A673 (cell line): ENCODE measurements at regions not wholly inside any gene's neighbourhood (a gene's known extent, or its start where the extent isn't known, plus 50 kb on each side); places are given as distances from the start of the nearest gene placed in this dataset.

Source experiments
- BruUV-seq: library from RNA; stranded (reverse); fragments of 400-500 nt; replicated peaks from 2 replicates; lab custom pipeline; 2021; lab: Mats Ljungman, UMichigan
- CTCF ChIA-PET: fragments of 300-600 bp; sonication (Branson Sonifier 250); formaldehyde crosslinking; loops from one replicate; lab custom pipeline; 2022; ENCODE audit warnings: antibody characterized with exemption; lab: Charles Lee
- POLR2A ChIA-PET: fragments of 300-600 bp; sonication (Branson Sonifier 250); formaldehyde crosslinking; loops from one replicate; lab custom pipeline; 2022; ENCODE audit warnings: antibody characterized with exemption; ENCODE audit not compliant: low non-redundant PET; lab: Charles Lee
- DNase-seq: peaks from one replicate; pipeline ENCODE4 v3.0.0-alpha.2; 2015; ENCODE audit warnings: low spot score
- H3K27ac ChIP-seq: fragments of 200-600 bp; sonication (generic); 2 replicates; pipeline ENCODE4 v1.5.1; 2016; ENCODE audit warnings: mixed run types, low read depth, mild to moderate bottlenecking, mixed read lengths, antibody characterized with exemption, low read length; ENCODE audit not compliant: poor library complexity, severe bottlenecking
- H3K27me3 ChIP-seq: fragments of 200-600 bp; sonication (generic); replicated peaks from 2 replicates; pipeline ENCODE4 v1.6.1; 2017; ENCODE audit warnings: mixed run types, low read depth, mild to moderate bottlenecking, mixed read lengths, antibody characterized with exemption, low read length; ENCODE audit not compliant: insufficient read depth, poor library complexity
- H3K36me3 ChIP-seq: fragments of 200-600 bp; sonication (generic); 2 replicates; pipeline ENCODE4 v1.6.1; 2016; ENCODE audit warnings: mixed run types, mild to moderate bottlenecking, mixed read lengths, antibody characterized with exemption, low read length; ENCODE audit not compliant: insufficient read depth, poor library complexity, severe bottlenecking
- H3K4me1 ChIP-seq: fragments of 200-600 bp; sonication (generic); 2 replicates; pipeline ENCODE4 v1.6.1; 2017; ENCODE audit warnings: mixed run types, mild to moderate bottlenecking, mixed read lengths, antibody characterized with exemption, low read length; ENCODE audit not compliant: insufficient read depth, poor library complexity, severe bottlenecking
- H3K4me3 ChIP-seq: fragments of 200-600 bp; sonication (generic); 2 replicates; pipeline ENCODE4 v1.5.1; 2016; ENCODE audit warnings: low read depth, mixed run types, mild to moderate bottlenecking, mixed read lengths, low read length; ENCODE audit not compliant: poor library complexity, severe bottlenecking
- H3K9me3 ChIP-seq: fragments of 200-600 bp; sonication (generic); 2 replicates; pipeline ENCODE4 v1.6.1; 2016; ENCODE audit warnings: mixed run types, low read depth, mild to moderate bottlenecking, mixed read lengths, antibody characterized with exemption, low read length; ENCODE audit not compliant: poor library complexity, severe bottlenecking
- EZH2 ChIP-seq: fragments of 200-600 bp; sonication (generic); IDR thresholded peaks from 2 replicates; pipeline ENCODE4 v1.6.1; 2017; ENCODE audit warnings: borderline replicate concordance, low read depth, mild to moderate bottlenecking, mixed read lengths, antibody characterized with exemption, low read length; ENCODE audit not compliant: poor library complexity, severe bottlenecking
- intact Hi-C: fragments of 100-400 bp; cut with micrococcal nuclease; formaldehyde crosslinking; loops from one replicate; pipeline ENCODE4 v1.10.0; 2022; ENCODE audit not compliant: unreplicated experiment
- TF ChIP-seq, protein P1 (sequence below): fragments of 300-800, 200-600 bp; sonication (generic); conservative IDR thresholded peaks from 2 replicates; pipeline ENCODE4 v1.5.1; 2017; ENCODE audit warnings: low read depth, mild to moderate bottlenecking, antibody characterized with exemption, low read length, moderate library complexity, mixed read lengths

DNA sequence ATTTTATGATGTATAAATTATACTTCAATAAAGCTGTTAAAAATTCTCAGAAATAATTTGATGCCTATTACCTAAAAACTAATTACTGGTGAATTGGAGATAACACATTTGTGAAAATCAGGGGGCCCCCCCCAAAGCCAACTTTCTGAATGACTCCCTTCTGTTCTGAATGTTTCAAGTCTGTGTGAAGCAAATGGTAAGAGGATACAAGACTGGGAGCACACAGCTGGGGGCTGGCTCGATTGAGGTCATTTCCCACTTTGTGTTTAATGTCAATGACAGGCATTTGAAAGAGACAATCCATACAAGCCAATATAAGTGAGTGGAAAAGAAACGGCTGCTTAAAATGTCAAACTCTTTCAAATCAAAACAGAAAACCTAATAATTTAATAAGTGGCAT is 155.8 kb downstream of the SH2D1A start:
- no TSS peak for BruUV-seq
- intact Hi-C loops, result no loop called here
- CTCF ChIA-PET, result no interaction called here

DNA sequence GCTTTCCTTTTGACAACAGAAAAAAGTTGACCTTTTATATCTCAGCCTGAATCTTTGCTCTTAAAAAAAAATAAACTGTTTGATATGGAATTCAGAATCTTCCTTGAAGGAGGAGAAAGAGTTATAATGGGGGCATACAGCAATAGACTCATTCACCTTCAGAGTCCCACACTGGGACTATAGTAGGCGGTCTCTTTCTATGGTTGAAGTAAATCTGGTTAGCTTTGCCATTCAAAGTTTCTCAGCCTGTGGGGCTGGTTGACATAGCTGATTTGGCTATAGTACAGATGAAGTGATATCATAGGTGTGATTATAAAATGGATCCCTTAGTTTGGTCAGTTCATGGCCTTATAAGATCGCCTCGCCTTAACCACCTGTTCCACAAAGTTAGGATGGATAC is 156.2 kb downstream of the SH2D1A start:
- Histone ChIP-seq H3K4me3 (no peak overlapping the region), H3K27me3 (no peaks in the 10 kb centered on the region), H3K9me3 (no peaks in the 10 kb centered on the region), H3K4me1 (peaks cover 25% of the 10 kb centered on the region), H3K36me3 (no peaks in the 10 kb centered on the region), H3K27ac (no peak overlapping the region)
- intact Hi-C loops, result no loop called here
- DNase-seq, result no peak
- CTCF ChIA-PET, result no interaction called here
- TF ChIP-seq EZH2, result no peak
- TF ChIP-seq, protein P1, sequence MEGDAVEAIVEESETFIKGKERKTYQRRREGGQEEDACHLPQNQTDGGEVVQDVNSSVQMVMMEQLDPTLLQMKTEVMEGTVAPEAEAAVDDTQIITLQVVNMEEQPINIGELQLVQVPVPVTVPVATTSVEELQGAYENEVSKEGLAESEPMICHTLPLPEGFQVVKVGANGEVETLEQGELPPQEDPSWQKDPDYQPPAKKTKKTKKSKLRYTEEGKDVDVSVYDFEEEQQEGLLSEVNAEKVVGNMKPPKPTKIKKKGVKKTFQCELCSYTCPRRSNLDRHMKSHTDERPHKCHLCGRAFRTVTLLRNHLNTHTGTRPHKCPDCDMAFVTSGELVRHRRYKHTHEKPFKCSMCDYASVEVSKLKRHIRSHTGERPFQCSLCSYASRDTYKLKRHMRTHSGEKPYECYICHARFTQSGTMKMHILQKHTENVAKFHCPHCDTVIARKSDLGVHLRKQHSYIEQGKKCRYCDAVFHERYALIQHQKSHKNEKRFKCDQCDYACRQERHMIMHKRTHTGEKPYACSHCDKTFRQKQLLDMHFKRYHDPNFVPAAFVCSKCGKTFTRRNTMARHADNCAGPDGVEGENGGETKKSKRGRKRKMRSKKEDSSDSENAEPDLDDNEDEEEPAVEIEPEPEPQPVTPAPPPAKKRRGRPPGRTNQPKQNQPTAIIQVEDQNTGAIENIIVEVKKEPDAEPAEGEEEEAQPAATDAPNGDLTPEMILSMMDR, result no peak
- no TSS peak for BruUV-seq
- POLR2A ChIA-PET, result no interaction called here

More for the DNA sequence above, 155.8 kb downstream of the SH2D1A start:
- POLR2A ChIA-PET, result no interaction called here
- Histone ChIP-seq H3K9me3 (no peaks in the 10 kb centered on the region), H3K36me3 (no peaks in the 10 kb centered on the region), H3K4me3 (no peak overlapping the region), H3K27me3 (no peaks in the 10 kb centered on the region), H3K27ac (no peak overlapping the region), H3K4me1 (peaks cover 21% of the 10 kb centered on the region)
- no peak for DNase-seq
- TF ChIP-seq, protein P1, result no peak
- TF ChIP-seq EZH2, result no peak

DNA sequence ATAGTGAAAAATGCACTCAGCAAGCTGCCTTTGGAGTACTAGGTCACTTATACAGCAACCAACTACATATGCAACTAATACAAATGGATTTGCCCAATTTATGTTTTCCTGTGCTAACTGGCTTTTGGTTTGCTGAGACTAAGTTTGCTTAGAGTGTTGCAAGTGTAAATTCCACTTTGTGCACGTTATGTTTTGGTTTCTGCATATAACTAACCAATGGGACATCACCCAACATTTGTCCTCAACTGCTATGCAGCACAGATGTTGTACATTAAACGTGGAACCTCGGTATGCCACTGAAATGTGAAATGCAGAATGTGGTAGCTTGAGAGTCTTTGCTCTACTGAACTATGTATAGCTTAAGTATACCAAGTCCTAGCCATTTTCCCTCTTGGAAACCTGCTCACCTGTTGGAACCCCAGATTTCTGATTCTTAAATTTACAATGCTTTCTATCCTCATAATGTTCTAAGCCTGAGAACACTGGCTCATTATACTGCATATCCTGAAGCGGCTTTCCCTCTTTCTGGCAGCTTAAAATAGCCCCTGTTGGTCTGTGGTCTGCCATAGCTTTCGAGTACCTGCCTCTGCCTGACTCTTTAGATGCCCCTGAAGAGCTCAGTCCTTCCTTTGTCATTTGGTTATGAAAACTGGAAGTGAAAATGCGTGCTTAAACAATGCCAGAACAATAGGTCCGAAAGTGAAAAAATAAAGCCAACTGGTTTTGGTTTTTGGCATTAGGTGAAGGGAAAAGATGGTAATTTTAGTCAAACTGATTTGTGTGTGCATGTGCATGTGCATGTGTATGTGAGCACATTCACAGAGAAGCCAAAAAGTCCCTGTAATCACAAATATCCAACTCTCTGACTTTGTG is 158.0 kb downstream of the SH2D1A start:
- TF ChIP-seq, protein P1, result no peak
- no peak for TF ChIP-seq EZH2
- H3K27ac ChIP-seq, result no peak overlapping the region
- no peaks in the 10 kb centered on the region for H3K36me3 ChIP-seq
- H3K4me3 ChIP-seq, result no peak overlapping the region
- POLR2A ChIA-PET, result no interaction called here
- H3K9me3 ChIP-seq, result no peaks in the 10 kb centered on the region
- no peaks in the 10 kb centered on the region for H3K27me3 ChIP-seq
- DNase-seq, result no peak
- intact Hi-C loops, result no loop called here
- CTCF ChIA-PET, result interaction anchor here (0.6 kb wide), 1 partner anchor 89 kb away, joined by 16 read pairs; no protein-coding TSS in a partner anchor
- no TSS peak for BruUV-seq
- peaks cover 25% of the 10 kb centered on the region for H3K4me1 ChIP-seq
